Activated T-cell treated with anti-CD3 and anti-CD28 coated beads for 1 hour (primary cell): ENCODE measurements at regions not wholly inside any gene's neighbourhood (a gene's known extent, or its start where the extent isn't known, plus 50 kb on each side); places are given as distances from the start of the nearest gene placed in this dataset.
"Not testable (repeated sequence)": the region's sequence is repeated elsewhere in the genome, so short reads cannot be mapped to it uniquely, and the experiment has no call there.

Experiments used
- DNase-seq: peaks from one replicate; pipeline ENCODE4 v3.0.0-alpha.2; 2020; ENCODE audit warnings: low read depth

DNA sequence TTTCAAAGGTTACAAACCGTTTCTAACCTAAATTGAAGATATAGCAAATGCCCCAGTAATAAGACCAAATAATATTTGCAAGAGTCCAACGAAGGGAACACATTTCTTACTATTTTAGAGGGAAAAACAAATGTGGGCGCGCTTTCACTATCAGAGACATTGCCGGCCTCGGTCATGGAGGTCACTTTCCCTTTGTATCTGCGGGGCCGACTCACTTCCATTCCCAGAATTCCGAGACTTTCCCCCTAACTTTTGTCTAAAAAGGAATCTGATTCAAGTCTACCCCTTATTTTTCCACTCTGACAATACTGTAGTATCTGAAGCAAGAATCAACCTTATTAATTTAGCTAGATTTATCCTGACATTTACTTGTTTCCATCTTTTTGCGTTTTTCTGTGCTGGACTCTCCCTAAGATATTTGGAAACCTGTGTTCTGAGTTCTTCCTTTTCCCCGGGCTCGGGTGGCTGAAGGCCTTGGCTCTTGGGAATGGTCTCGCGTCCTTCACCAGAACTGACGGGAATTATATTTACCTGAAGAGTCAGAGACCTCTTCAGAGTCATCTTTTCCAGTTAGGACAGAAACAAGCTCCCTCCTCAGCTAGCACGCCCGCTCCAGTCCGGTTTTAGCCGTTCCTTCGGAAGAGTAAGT lies 71.8 kb upstream of the ZNF184 start:
- no peak for DNase-seq

DNA sequence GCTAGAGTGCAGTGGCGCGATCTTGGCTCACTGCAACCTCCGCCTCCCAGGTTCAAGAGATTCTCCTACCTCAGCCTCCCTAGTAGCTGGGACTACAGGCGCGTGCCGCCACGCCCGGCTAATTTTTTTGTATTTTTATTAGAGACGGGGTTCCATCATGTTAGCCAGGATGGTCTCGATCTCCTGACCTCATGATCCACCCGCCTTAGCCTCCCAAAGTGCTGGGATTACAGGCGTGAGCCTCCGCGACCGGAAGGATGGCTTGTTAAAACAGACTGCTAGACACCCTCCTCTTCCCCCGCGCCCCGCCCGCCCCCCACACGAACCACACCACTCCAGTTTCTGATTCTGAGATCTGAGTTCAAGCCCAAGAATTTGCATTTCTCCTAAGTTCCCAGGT lies 71.2 kb upstream of the ZNF184 start:
- DNase-seq, result not testable (repeated sequence)

- DNase-seq, result no peak
Measured at GRCh38 chr6:27542485-27542884, 69.6 kb upstream of the ZNF184 start.

- no peak for DNase-seq
Measured at GRCh38 chr6:27541933-27542297, 69.0 kb upstream of the ZNF184 start.

DNA sequence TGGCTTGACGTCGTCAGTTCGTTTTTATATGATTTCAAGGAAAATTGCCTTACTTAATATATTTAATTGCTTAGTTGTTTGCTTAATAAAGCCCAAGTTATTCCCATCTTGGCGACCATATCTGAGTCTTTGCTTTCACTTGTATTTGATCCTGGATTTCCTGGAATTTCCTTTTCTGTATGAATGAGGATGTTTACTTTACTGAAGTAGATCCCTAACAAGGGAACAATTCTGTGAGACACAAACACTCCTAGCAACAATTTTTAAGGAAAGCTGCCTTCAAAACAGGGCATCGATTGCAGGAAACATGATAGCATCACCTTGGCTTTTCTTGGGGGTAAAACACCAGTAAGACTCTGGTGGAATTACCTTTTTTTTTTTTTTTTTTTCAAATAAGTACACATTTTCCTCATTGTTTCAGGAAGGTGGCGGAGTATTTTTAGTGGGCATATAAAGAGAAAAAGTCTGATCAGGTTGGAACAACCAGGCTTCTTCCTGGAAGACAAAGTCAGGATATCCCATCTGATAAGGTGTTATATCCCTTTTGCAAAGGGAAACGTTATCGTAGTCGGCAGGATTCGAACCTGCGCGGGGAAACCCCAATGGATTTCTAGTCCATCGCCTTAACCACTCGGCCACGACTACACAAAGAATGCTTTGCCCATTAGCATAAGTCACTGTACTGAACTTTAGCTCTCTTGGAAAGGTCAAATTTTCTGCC lies 68.5 kb upstream of the ZNF184 start:
- DNase-seq, result no peak

DNA sequence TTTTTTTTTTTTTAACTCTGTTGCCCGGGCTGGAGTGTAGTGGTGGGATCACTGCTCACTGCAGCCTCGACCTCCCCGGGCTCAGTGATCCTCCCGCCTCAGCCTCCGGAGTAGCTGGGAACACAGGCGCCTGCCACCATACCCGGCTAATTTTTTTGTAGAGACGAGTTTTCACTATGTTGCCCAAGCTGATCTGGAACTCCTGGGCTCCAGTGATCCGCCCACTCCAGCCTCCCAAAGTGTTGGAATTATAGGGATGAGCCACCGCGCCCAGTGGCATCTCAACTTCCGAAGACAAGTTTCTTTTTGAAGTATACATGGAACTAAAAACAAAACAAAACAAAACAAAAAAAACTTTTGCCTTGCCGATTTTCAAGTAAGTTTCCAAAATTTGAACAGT lies 66.6 kb upstream of the ZNF184 start:
- no peak for DNase-seq

DNA sequence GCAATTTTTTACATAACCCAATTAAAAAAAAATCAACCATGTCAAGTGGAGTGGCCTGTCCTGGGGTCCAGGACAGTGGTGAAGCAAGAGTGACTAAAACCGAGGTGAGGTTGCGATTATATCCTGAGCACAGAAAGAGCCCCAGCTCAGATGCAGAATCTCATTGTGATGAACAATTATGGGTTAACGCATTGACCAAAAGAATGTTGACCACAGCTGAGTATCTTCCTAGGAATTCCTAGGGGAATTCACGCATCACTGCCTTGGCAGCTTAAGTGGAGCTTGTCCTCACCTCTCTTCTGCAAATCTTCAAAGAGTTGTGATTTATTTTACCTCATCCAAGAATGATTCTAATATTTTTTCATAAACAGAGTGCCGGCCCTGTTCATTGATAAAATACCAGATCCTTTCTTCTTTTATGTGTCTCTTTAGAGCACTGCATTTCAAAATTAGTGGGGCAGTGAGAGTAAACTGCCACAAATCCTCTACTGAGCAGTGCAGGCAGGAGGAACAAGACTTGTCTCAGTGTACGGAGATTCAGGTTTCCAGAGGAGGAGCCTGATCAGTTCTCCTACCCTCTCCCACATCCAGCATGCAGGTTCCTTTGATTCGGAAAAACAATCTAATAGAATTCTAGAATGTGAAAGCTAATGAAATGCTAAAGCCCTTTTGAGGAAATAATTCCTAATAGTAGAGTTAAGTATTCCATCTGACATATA lies 60.1 kb upstream of the ZNF184 start:
- no peak for DNase-seq

DNA sequence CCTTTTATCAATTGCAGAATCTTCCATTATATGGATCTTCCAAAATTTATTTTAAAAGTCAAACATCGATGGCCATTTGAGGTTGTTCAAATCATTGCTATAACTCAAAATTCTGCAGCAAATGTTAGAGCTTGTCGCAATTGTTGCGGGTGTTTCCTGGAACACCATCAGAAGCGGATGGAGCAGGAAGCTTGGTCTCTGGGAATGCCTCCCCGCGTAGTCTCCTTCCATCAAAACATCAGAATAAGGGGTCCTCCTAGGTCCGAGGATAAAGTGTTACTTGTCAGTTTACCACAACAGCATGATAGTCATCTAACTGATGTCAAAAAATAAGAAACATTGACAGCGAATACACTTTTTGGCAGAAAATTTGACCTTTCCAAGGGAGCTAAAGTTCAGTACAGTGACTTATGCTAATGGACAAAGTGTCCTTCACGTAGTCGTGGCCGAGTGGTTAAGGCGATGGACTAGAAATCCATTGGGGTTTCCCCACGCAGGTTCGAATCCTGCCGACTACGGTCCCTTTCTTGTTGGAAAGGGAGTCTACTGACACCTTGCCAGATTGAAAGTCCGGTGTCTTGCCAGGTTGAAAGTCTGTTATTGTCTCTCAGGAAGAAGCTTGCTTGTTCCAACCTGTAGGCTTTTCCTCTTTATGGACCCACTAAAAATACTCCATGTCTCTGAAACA lies 59.0 kb upstream of the ZNF184 start:
- DNase-seq, result no peak

- not testable (repeated sequence) for DNase-seq
Measured at GRCh38 chr6:27529796-27530195, 56.9 kb upstream of the ZNF184 start.

GRCh38 chr6:27528714-27529113 lies 55.8 kb upstream of the ZNF184 start:
- DNase-seq, result no peak
